SK-N-SH treated with all-trans-retinoic acid at 6 μM for 48 hours (cell line): ENCODE measurements at regions not wholly inside any gene's neighbourhood (a gene's known extent, or its start where the extent isn't known, plus 50 kb on each side); places are given as distances from the start of the nearest gene placed in this dataset.

Experiments used
- SNAI2 ChIP-seq: fragments of 250-450 bp; sonication (Bioruptor Pico); IDR thresholded peaks from 2 replicates; pipeline ENCODE4 v1.5.0; 2020; ENCODE audit warnings: mild to moderate bottlenecking, moderate library complexity
- TF ChIP-seq, protein P1 (sequence below): fragments of 250-450 bp; sonication (Bioruptor Pico); IDR thresholded peaks from 2 replicates; pipeline ENCODE4 v1.8.0; 2020; ENCODE audit warnings: mild to moderate bottlenecking, moderate library complexity, borderline replicate concordance

DNA sequence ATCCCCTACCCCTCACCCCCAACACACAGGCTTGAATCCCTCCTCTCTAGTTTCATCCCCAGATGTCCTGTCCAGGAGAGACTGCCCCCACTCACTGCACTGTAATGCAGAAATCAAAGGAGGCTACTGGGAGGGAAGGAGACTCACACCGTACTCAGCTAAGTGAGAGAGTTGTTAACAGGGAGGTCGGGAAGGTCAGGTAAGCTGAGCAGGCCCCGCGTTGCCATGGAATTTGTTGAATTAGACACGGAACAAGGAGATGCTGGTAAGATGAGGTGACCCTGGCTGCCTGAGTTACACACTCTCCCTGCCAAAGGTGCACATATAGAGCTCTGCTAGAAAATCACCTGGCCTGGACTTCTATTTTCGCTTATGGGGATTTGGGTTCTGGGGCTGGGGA is 197.9 kb downstream of the NXPE2 start:
- TF ChIP-seq, protein P1, sequence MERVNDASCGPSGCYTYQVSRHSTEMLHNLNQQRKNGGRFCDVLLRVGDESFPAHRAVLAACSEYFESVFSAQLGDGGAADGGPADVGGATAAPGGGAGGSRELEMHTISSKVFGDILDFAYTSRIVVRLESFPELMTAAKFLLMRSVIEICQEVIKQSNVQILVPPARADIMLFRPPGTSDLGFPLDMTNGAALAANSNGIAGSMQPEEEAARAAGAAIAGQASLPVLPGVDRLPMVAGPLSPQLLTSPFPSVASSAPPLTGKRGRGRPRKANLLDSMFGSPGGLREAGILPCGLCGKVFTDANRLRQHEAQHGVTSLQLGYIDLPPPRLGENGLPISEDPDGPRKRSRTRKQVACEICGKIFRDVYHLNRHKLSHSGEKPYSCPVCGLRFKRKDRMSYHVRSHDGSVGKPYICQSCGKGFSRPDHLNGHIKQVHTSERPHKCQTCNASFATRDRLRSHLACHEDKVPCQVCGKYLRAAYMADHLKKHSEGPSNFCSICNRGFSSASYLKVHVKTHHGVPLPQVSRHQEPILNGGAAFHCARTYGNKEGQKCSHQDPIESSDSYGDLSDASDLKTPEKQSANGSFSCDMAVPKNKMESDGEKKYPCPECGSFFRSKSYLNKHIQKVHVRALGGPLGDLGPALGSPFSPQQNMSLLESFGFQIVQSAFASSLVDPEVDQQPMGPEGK (CRISPR knock-in tag), result no peak
- TF ChIP-seq SNAI2 (CRISPR knock-in tag), result no peak
